ENCODE measurements at regions not wholly inside any gene's neighbourhood (a gene's known extent, or its start where the extent isn't known, plus 50 kb on each side); places are given as distances from the start of the nearest gene placed in this dataset.

DNA sequence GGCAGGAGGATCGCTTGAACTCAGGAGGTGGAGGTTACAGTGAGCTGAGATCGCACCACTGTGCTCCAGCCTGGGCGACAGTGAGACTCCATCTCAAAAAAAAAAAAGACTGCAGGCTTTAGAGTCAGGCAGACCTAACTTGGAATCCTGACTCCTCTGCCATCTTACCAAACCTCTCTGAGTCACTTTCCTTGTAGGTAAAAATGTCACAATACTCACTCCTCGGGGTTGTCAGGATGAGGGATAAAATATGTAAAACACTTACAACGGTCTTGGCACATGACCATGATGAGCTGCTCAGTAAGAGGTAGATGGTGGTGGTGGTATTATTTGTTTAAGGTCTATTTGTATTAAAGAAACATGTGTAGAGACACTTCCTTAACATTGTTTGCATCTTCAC is 154.1 kb upstream of the PDE1C start:
- H3K27ac Mint-ChIP-seq, result no peak overlapping the region
- H3K36me3 Mint-ChIP-seq, result no peaks in the 10 kb centered on the region
- peaks cover 5% of the 10 kb centered on the region for H3K9me3 Mint-ChIP-seq
- H3K27me3 Mint-ChIP-seq (ENCODE audit: low read depth), result peaks cover 45% of the 10 kb centered on the region
- TF ChIP-seq, protein P1, sequence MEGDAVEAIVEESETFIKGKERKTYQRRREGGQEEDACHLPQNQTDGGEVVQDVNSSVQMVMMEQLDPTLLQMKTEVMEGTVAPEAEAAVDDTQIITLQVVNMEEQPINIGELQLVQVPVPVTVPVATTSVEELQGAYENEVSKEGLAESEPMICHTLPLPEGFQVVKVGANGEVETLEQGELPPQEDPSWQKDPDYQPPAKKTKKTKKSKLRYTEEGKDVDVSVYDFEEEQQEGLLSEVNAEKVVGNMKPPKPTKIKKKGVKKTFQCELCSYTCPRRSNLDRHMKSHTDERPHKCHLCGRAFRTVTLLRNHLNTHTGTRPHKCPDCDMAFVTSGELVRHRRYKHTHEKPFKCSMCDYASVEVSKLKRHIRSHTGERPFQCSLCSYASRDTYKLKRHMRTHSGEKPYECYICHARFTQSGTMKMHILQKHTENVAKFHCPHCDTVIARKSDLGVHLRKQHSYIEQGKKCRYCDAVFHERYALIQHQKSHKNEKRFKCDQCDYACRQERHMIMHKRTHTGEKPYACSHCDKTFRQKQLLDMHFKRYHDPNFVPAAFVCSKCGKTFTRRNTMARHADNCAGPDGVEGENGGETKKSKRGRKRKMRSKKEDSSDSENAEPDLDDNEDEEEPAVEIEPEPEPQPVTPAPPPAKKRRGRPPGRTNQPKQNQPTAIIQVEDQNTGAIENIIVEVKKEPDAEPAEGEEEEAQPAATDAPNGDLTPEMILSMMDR (IDR thresholded peaks at IDR 0.05; ENCODE audit: unreplicated experiment), result no peak
- DNase-seq (ENCODE audit: low spot score in 2 of 2, unreplicated experiment in 2 of 2), result no peak
- H3K4me3 Mint-ChIP-seq, result no peak overlapping the region
- no peaks in the 10 kb centered on the region for H3K4me1 Mint-ChIP-seq

GRCh38 chr7:32223721-32224120 is 153.5 kb upstream of the PDE1C start:
- H3K9me3 Mint-ChIP-seq, result peaks cover 5% of the 10 kb centered on the region
- H3K27ac Mint-ChIP-seq, result no peak overlapping the region
- no peak overlapping the region for H3K4me3 Mint-ChIP-seq
- TF ChIP-seq, protein P1 (IDR thresholded peaks at IDR 0.05; ENCODE audit: unreplicated experiment), result no peak
- H3K27me3 Mint-ChIP-seq (ENCODE audit: low read depth), result peaks cover 45% of the 10 kb centered on the region
- DNase-seq (ENCODE audit: low spot score in 2 of 2, unreplicated experiment in 2 of 2), result no peak
- no peaks in the 10 kb centered on the region for H3K36me3 Mint-ChIP-seq
- H3K4me1 Mint-ChIP-seq, result no peaks in the 10 kb centered on the region

- no peaks in the 10 kb centered on the region for H3K36me3 Mint-ChIP-seq
- DNase-seq (ENCODE audit: low spot score in 2 of 2, unreplicated experiment in 2 of 2), result no peak
These were observed 153.0 kb upstream of the PDE1C start for GRCh38 chr7:32223071-32223650.

GRCh38 chr7:32222251-32222900 is 152.2 kb upstream of the PDE1C start:
- H3K27ac Mint-ChIP-seq, result no peak overlapping the region
- no peaks in the 10 kb centered on the region for H3K9me3 Mint-ChIP-seq
- no peaks in the 10 kb centered on the region for H3K4me1 Mint-ChIP-seq
- DNase-seq (ENCODE audit: low spot score in 2 of 2, unreplicated experiment in 2 of 2), result no peak
- no peaks in the 10 kb centered on the region for H3K36me3 Mint-ChIP-seq
- TF ChIP-seq, protein P1 (IDR thresholded peaks at IDR 0.05; ENCODE audit: unreplicated experiment), result no peak
- peaks cover 54% of the 10 kb centered on the region for H3K27me3 Mint-ChIP-seq (ENCODE audit: low read depth)
- no peak overlapping the region for H3K4me3 Mint-ChIP-seq

More at GRCh38 chr7:32223071-32223650, 153.0 kb upstream of the PDE1C start:
- H3K27me3 Mint-ChIP-seq (ENCODE audit: low read depth), result peaks cover 49% of the 10 kb centered on the region
- H3K4me3 Mint-ChIP-seq, result no peak overlapping the region
- peaks cover 4% of the 10 kb centered on the region for H3K9me3 Mint-ChIP-seq
- TF ChIP-seq, protein P1 (IDR thresholded peaks at IDR 0.05; ENCODE audit: unreplicated experiment), result no peak
- no peak overlapping the region for H3K27ac Mint-ChIP-seq
- H3K4me1 Mint-ChIP-seq, result no peaks in the 10 kb centered on the region

DNA sequence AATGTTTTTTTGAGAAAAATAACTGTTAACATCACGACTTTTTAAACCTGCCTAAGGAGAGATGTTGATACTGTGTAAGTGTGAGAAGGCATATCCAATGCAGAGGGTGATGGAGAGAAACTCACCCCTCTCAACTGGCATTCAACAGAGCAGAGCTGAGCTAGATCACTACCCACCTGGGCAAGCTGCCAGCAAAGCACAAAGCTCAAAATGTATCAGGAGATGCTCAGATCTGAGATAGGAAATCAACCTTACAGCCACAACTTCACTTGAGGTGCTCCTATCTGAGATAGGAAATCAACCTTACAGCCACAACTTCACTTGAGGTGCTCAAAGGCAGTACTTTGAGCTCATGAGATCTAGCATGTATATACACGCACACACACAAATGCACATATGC is 151.5 kb upstream of the PDE1C start:
- H3K9me3 Mint-ChIP-seq, result no peaks in the 10 kb centered on the region
- no peaks in the 10 kb centered on the region for H3K36me3 Mint-ChIP-seq
- peaks cover 57% of the 10 kb centered on the region for H3K27me3 Mint-ChIP-seq (ENCODE audit: low read depth)
- H3K4me3 Mint-ChIP-seq, result no peak overlapping the region
- H3K27ac Mint-ChIP-seq, result no peak overlapping the region
- no peak for DNase-seq (ENCODE audit: low spot score in 2 of 2, unreplicated experiment in 2 of 2)
- H3K4me1 Mint-ChIP-seq, result no peaks in the 10 kb centered on the region
- TF ChIP-seq, protein P1 (IDR thresholded peaks at IDR 0.05; ENCODE audit: unreplicated experiment), result no peak

Measured in mesothelial cell of epicardium (in vitro differentiated cells).